Right lobe of liver (tissue), 4 donors: ENCODE measurements at regions not wholly inside any gene's neighbourhood (a gene's known extent, or its start where the extent isn't known, plus 50 kb on each side); places are given as distances from the start of the nearest gene placed in this dataset.

Source experiments
- POLR2A ChIP-seq: fragments of 450-650 bp; IDR thresholded peaks from one replicate; pipeline ENCODE4 v1.6.1; 2017; ENCODE audit warnings: antibody characterized with exemption, mild to moderate bottlenecking
- TF ChIP-seq, protein P1 (sequence below), 4 donors: fragments of 200-600 bp in 3 of 4; fragments of 450-650 bp in 1 of 4; IDR thresholded peaks; one replicate each; pipeline versions ENCODE4 v1.5.1 to v1.8.0; 2016 to 2022; ENCODE audit warnings: antibody characterized with exemption in 4 of 4, mild to moderate bottlenecking in 2 of 4
- donor health status: DM: no; HTN: no; CAD: no.
- donor health status: DM: no; HTN: no; CAD: no.
- donor health status: DM: no; HTN: yes; CAD: no.

DNA sequence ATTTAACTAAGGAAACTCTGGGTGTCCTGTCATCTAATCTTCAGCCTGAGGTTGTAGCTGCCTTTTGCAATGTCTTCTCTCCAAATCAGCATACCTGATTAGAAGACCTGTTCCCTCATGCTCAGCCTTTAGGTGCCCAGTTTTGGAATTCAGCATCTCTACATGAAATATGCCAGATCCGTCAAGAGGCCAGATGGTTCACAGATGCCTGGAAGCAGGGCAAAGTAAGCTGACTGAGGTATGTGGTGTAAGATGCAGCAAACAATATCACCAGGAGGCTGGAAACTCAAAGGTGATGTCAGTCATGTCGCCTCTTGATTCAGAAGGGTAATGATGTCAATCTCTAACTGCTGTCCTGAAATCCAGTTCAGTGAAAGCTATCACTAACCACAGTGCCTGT, 324.4 kb downstream of the PRELID2 start:
- TF ChIP-seq, protein P1, sequence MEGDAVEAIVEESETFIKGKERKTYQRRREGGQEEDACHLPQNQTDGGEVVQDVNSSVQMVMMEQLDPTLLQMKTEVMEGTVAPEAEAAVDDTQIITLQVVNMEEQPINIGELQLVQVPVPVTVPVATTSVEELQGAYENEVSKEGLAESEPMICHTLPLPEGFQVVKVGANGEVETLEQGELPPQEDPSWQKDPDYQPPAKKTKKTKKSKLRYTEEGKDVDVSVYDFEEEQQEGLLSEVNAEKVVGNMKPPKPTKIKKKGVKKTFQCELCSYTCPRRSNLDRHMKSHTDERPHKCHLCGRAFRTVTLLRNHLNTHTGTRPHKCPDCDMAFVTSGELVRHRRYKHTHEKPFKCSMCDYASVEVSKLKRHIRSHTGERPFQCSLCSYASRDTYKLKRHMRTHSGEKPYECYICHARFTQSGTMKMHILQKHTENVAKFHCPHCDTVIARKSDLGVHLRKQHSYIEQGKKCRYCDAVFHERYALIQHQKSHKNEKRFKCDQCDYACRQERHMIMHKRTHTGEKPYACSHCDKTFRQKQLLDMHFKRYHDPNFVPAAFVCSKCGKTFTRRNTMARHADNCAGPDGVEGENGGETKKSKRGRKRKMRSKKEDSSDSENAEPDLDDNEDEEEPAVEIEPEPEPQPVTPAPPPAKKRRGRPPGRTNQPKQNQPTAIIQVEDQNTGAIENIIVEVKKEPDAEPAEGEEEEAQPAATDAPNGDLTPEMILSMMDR (IDR thresholded peaks at IDR 0.05): no peak
- TF ChIP-seq POLR2A: no peak
